ENCODE measurements at regions not wholly inside any gene's neighbourhood (a gene's known extent, or its start where the extent isn't known, plus 50 kb on each side); places are given as distances from the start of the nearest gene placed in this dataset.

DNA sequence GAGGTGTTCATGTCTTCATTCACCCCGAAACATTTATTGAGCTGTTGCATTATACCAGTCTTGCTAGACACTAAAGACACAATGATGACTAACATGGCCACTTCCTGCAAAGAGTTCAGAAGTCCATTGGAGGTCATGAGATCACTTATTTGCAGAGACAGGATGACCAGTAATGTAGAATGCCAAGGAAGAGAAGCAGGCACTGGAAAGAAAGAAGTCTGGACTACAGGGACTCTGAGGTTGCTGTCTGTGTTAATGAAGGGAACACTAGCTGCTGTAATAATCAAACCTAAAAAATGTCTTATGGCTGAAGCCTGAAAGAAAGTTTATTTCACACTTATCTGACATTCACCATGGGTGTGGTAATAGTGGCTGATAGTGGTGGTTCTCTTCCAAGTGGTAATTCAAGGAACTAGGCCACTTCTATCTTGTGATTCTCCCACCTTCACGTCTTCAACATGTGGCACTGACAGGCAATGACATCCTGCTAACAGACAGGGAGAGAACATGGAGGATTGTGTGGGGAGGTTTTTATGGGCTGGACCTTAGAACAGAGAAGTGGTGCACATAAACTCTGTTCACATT is 89.2 kb upstream of the MKLN1 start:
- TF ChIP-seq POLR2A (IDR thresholded peaks at IDR 0.05), result no peak
- TF ChIP-seq POLR2AphosphoS5 (IDR thresholded peaks at IDR 0.05), result peak in 1 of 4 donors; percentile 21

All from sigmoid colon (tissue), 4 donors.